K562 (cell line): ENCODE measurements at regions not wholly inside any gene's neighbourhood (a gene's known extent, or its start where the extent isn't known, plus 50 kb on each side); places are given as distances from the start of the nearest gene placed in this dataset.

Experiments used
- ATAC-seq: fragments of 200-7000 bp; cut with Tn5 transposase; 3 replicates; pipeline ENCODE4 v1.9.1; 2020; ENCODE audit warnings: moderate library complexity
- BruUV-seq: library from RNA; stranded (reverse); fragments of 400-500 nt; replicated peaks from 2 replicates; lab custom pipeline; 2021; lab: Mats Ljungman, UMichigan
- CTCF ChIA-PET: fragments of 300-600 bp; formaldehyde crosslinking; extraction: SDS; loops from one replicate; lab custom pipeline; 2021; ENCODE audit warnings: low intra/inter-chr PET ratio; lab: Yijun Ruan, JAX
- POLR2A ChIA-PET: fragments of 300-600, 350-650 bp; sonication (Branson Sonifier 250); formaldehyde crosslinking; extraction: SDS; loops from one replicate; lab custom pipeline; 2021; ENCODE audit warnings: antibody characterized with exemption, inconsistent platforms; lab: Yijun Ruan, JAX
- DNase-seq, 4 experiments: peaks; one replicate each; pipeline versions ENCODE4 v3.0.0 to v3.0.0-alpha.2; 2011 to 2018; ENCODE audit warnings: low spot score in 3 of 4, mixed read lengths in 3 of 4; ENCODE audit errors: extremely low read depth in 1 of 4
- FAIRE-seq: peaks from 2 replicates; lab custom pipeline; 2011; peaks lifted over from hg19 to GRCh38; lab: Jason Lieb, UNC
- H2AFZ ChIP-seq: 2 replicates; pipeline ENCODE4 v1.6.0; 2011; ENCODE audit warnings: low read depth, low read length, control low read depth, inconsistent platforms
- H3K27ac ChIP-seq: fragments of 200-600 bp; 3 replicates; pipeline ENCODE4 v1.8.0; 2011; ENCODE audit warnings: low read depth, mild to moderate bottlenecking, control low read depth, inconsistent platforms, low read length, moderate library complexity, mixed read lengths; ENCODE audit errors: extremely low read depth
- H3K27me3 ChIP-seq, 2 experiments: fragments of 300-600 bp in 1 of 2; 2 replicates in 1 of 2; 3 replicates in 1 of 2; pipeline versions ENCODE4 v1.6.0 to v1.8.0; 2011; ENCODE audit warnings: inconsistent platforms in 2 of 2, low read length in 2 of 2, mild to moderate bottlenecking in 1 of 2, mixed read lengths in 1 of 2, moderate library complexity in 1 of 2; ENCODE audit not compliant: control insufficient read depth in 2 of 2, insufficient read depth in 2 of 2
- H3K36me3 ChIP-seq: fragments of 300-600 bp; 3 replicates; pipeline ENCODE4 v1.8.0; 2011; ENCODE audit warnings: mild to moderate bottlenecking, low read length, inconsistent platforms; ENCODE audit not compliant: control insufficient read depth, insufficient read depth
- H3K4me1 ChIP-seq, 2 experiments: fragments of 200-600 bp in 1 of 2; replicated peaks in 1 of 2; 2 replicates in 1 of 2; 3 replicates in 1 of 2; pipeline versions ENCODE4 v1.5.1 to v1.8.0; 2011; ENCODE audit warnings: inconsistent platforms in 2 of 2, low read length in 2 of 2, mild to moderate bottlenecking in 1 of 2, mixed read lengths in 1 of 2, moderate library complexity in 1 of 2; ENCODE audit not compliant: control insufficient read depth in 2 of 2, insufficient read depth in 2 of 2
- H3K4me2 ChIP-seq: 2 replicates; pipeline ENCODE4 v1.6.1; 2011; ENCODE audit warnings: low read length, control low read depth, inconsistent platforms, mixed read lengths; ENCODE audit not compliant: insufficient read depth
- H3K4me3 ChIP-seq: fragments of 200-600 bp; sonication (generic), shearing (Covaris generic); 2 replicates; pipeline ENCODE4 v1.5.1; 2016; ENCODE audit warnings: control low read depth, inconsistent platforms
- H3K79me2 ChIP-seq: fragments of 200-600 bp; 3 replicates; pipeline ENCODE4 v1.8.0; 2011; ENCODE audit warnings: low read length, inconsistent platforms; ENCODE audit not compliant: control insufficient read depth, insufficient read depth
- H3K9ac ChIP-seq, 2 experiments: 2 replicates each; pipeline versions ENCODE4 v1.6.0 to v1.6.1; 2011; ENCODE audit warnings: low read depth in 2 of 2, low read length in 2 of 2, control low read depth in 1 of 2, inconsistent platforms in 1 of 2, mild to moderate bottlenecking in 1 of 2, mixed read lengths in 1 of 2; ENCODE audit not compliant: insufficient read depth in 1 of 2
- H3K9me1 ChIP-seq: one replicate; pipeline ENCODE4 v1.6.0; 2011; ENCODE audit warnings: inconsistent platforms, mild to moderate bottlenecking, low read length, moderate library complexity; ENCODE audit not compliant: control insufficient read depth, insufficient read depth
- H3K9me3 ChIP-seq: replicated peaks from 2 replicates; pipeline ENCODE4 v1.5.1; 2011; ENCODE audit warnings: low read depth, low read length, inconsistent platforms; ENCODE audit not compliant: control insufficient read depth, insufficient read depth
- H4K20me1 ChIP-seq: replicated peaks from 2 replicates; pipeline ENCODE4 v1.6.1; 2011; ENCODE audit warnings: low read length, inconsistent platforms, mixed read lengths; ENCODE audit not compliant: control insufficient read depth, insufficient read depth
- ARNT ChIP-seq, 2 experiments: fragments of 450-650 bp; IDR thresholded peaks; 2 replicates each; pipeline ENCODE4 v1.6.1; 2016; ENCODE audit warnings: mild to moderate bottlenecking in 1 of 2
- CBFB ChIP-seq: sonication (generic); formaldehyde crosslinking; IDR thresholded peaks from 2 replicates; pipeline ENCODE4 v1.4.0; 2020; ENCODE audit warnings: mild to moderate bottlenecking, missing genetic modification reagents
- EZH2 ChIP-seq: IDR thresholded peaks from 2 replicates; pipeline ENCODE4 v1.6.1; 2012; ENCODE audit warnings: low read depth, mild to moderate bottlenecking, inconsistent platforms, low read length, borderline replicate concordance
- HBP1 ChIP-seq: fragments of 450-650 bp; formaldehyde crosslinking; IDR thresholded peaks from 2 replicates; pipeline ENCODE4 v1.4.0; 2022; ENCODE audit warnings: missing genetic modification characterization
- HDGF ChIP-seq: fragments of 450-650 bp; IDR thresholded peaks from 2 replicates; pipeline ENCODE4 v1.6.1; 2016
- HEY1 ChIP-seq: fragments of 250-450 bp; sonication (Bioruptor Pico); IDR thresholded peaks from 2 replicates; pipeline ENCODE4 v1.5.0; 2020; ENCODE audit warnings: mild to moderate bottlenecking, moderate library complexity, borderline replicate concordance
- HMG20B ChIP-seq: fragments of 250-450 bp; sonication (Bioruptor Pico); IDR thresholded peaks from 2 replicates; pipeline ENCODE4 v1.5.0; 2021; ENCODE audit warnings: mild to moderate bottlenecking
- MAZ ChIP-seq, 2 experiments: fragments of 450-650 bp in 1 of 2; sonication (generic) in 1 of 2; formaldehyde crosslinking; IDR thresholded peaks in 1 of 2; conservative IDR thresholded peaks in 1 of 2; 2 replicates each; pipeline versions ENCODE4 v1.4.0 to v1.5.0; 2020; ENCODE audit warnings: mild to moderate bottlenecking in 1 of 2, missing genetic modification reagents in 1 of 2
- MCM3 ChIP-seq: fragments of 450-650 bp; IDR thresholded peaks from 2 replicates; pipeline ENCODE4 v1.6.1; 2016
- MTA3 ChIP-seq: fragments of 450-650 bp; formaldehyde crosslinking; IDR thresholded peaks from 2 replicates; pipeline ENCODE4 v1.6.1; 2017; ENCODE audit warnings: mild to moderate bottlenecking, borderline replicate concordance
- NCOA6 ChIP-seq: fragments of 450-650 bp; IDR thresholded peaks from 2 replicates; pipeline ENCODE4 v1.6.1; 2017; ENCODE audit warnings: mild to moderate bottlenecking
- NFIC ChIP-seq: fragments of 450-650 bp; IDR thresholded peaks from 2 replicates; pipeline ENCODE4 v1.6.1; 2017; ENCODE audit warnings: mild to moderate bottlenecking, inconsistent platforms
- NRF1 ChIP-seq, 2 experiments: fragments of 450-650 bp; IDR thresholded peaks in 1 of 2; conservative IDR thresholded peaks in 1 of 2; 2 replicates each; pipeline ENCODE4 v1.6.1; 2014; ENCODE audit warnings: mild to moderate bottlenecking in 2 of 2
- POLR2AphosphoS5 ChIP-seq: IDR thresholded peaks from 2 replicates; pipeline ENCODE4 v1.6.1; 2011; ENCODE audit warnings: mild to moderate bottlenecking, low read depth, low read length, moderate library complexity; ENCODE audit not compliant: control insufficient read depth, insufficient read depth
- TAF7 ChIP-seq: fragments of 450-650 bp; IDR thresholded peaks from 2 replicates; pipeline ENCODE4 v1.6.1; 2016; ENCODE audit warnings: missing genetic modification characterization, missing compliant biosample characterization
- ZFP30 ChIP-seq: fragments of 250-450 bp; sonication (Bioruptor Pico); IDR thresholded peaks from 2 replicates; pipeline ENCODE4 v1.8.0; 2022; ENCODE audit warnings: moderate library complexity, mild to moderate bottlenecking, inconsistent platforms, borderline replicate concordance
- ZNF217 ChIP-seq: sonication (generic); formaldehyde crosslinking; IDR thresholded peaks from 2 replicates; pipeline ENCODE4 v1.8.0; 2022; ENCODE audit warnings: mild to moderate bottlenecking, missing genetic modification reagents
- ZNF668 ChIP-seq: fragments of 250-450 bp; sonication (Bioruptor Pico); IDR thresholded peaks from 2 replicates; pipeline ENCODE4 v1.8.0; 2022; ENCODE audit warnings: mild to moderate bottlenecking, inconsistent platforms
- ZZZ3 ChIP-seq: fragments of 450-650 bp; IDR thresholded peaks from 2 replicates; pipeline ENCODE4 v1.6.1; 2016; ENCODE audit warnings: antibody characterized with exemption, mild to moderate bottlenecking, moderate library complexity
- WGBS: fragments of 100-300 bp; shearing (Covaris generic); methylation state at CpG from one replicate; pipeline ENCODE4 v1.1.6; 2016; ENCODE audit warnings: low coverage, mixed read lengths; ENCODE audit not compliant: insufficient coverage; ENCODE audit errors: missing lambda C conversion rate; 5-methylcytosine and 5-hydroxymethylcytosine counted together
- in situ Hi-C: fragments of 300-500 bp; cut with MboI; formaldehyde crosslinking; loops from 4 replicates; pipeline ENCODE4 v1.15.0; 2018; ENCODE audit warnings: inconsistent platforms, mixed read lengths
- intact Hi-C: fragments of 100-400 bp; cut with micrococcal nuclease; formaldehyde crosslinking; loops from 2 replicates; pipeline ENCODE4 v1.14.2; 2022

- TF ChIP-seq ZNF668 (no peak), HBP1 (CRISPR knock-in tag) (no peak), HMG20B (no peak), EZH2 (no peak), ZNF217 (CRISPR knock-in tag) (no peak)
Observed at GRCh38 chr12:22797701-22798100, 172.7 kb downstream of the ETNK1 start (continued).

- TF ChIP-seq CBFB (CRISPR knock-in tag) (no peak), HEY1 (CRISPR knock-in tag) (no peak), TAF7 (tag) (no peak), NFIC (no peak), MAZ (CRISPR knock-in tag; conservative IDR thresholded peaks at IDR 0.05 in 1 of 2, IDR thresholded peaks at IDR 0.05 in 1 of 2) (no peak), ARNT (IDR thresholded peaks at IDR 0.05) (no peak), ZFP30 (CRISPR knock-in tag) (no peak), HDGF (no peak), POLR2AphosphoS5 (no peak), MCM3 (no peak), ZZZ3 (no peak), NRF1 (conservative IDR thresholded peaks at IDR 0.05 in 1 of 2, IDR thresholded peaks at IDR 0.05 in 1 of 2) (no peak), MTA3 (no peak), NCOA6 (no peak)
- Histone ChIP-seq H3K9me1 (no peaks in the 10 kb centered on the region), H3K79me2 (no peaks in the 10 kb centered on the region), H3K4me2 (no peak overlapping the region), H4K20me1 (no peaks in the 10 kb centered on the region), H3K9ac (no peak overlapping the region), H3K27ac (no peak overlapping the region), H2AFZ (no peak overlapping the region), H3K4me3 (no peak overlapping the region), H3K36me3 (no peaks in the 10 kb centered on the region), H3K4me1 (no peaks in the 10 kb centered on the region), H3K9me3 (no peaks in the 10 kb centered on the region), H3K27me3 (no peaks in the 10 kb centered on the region)
- intact Hi-C loops (no loop called here), in situ Hi-C loops (no loop called here)
- FAIRE-seq: no peak
- CTCF ChIA-PET: no interaction called here
- no peak for ATAC-seq
- POLR2A ChIA-PET: interaction anchor here (1.1 kb wide), 1 partner anchor 12 kb away, joined by 4 read pairs; no protein-coding TSS in a partner anchor
- WGBS: 0% methylated on average over 3 of the region's 3 CpGs
- BruUV-seq: no TSS peak
- DNase-seq: no peak
Observed at GRCh38 chr12:22798116-22798515, 173.1 kb downstream of the ETNK1 start.
